Middle frontal gyrus (tissue), 1 donor: ENCODE measurements at regions not wholly inside any gene's neighbourhood (a gene's known extent, or its start where the extent isn't known, plus 50 kb on each side); places are given as distances from the start of the nearest gene placed in this dataset.
"Not testable (repeated sequence)": the region's sequence is repeated elsewhere in the genome, so short reads cannot be mapped to it uniquely, and the experiment has no call there.

Source experiments
- DNase-seq: peaks from one replicate; pipeline ENCODE4 v3.0.0-alpha.2; 2015; ENCODE audit warnings: low spot score; ENCODE audit errors: extremely low spot score

DNA sequence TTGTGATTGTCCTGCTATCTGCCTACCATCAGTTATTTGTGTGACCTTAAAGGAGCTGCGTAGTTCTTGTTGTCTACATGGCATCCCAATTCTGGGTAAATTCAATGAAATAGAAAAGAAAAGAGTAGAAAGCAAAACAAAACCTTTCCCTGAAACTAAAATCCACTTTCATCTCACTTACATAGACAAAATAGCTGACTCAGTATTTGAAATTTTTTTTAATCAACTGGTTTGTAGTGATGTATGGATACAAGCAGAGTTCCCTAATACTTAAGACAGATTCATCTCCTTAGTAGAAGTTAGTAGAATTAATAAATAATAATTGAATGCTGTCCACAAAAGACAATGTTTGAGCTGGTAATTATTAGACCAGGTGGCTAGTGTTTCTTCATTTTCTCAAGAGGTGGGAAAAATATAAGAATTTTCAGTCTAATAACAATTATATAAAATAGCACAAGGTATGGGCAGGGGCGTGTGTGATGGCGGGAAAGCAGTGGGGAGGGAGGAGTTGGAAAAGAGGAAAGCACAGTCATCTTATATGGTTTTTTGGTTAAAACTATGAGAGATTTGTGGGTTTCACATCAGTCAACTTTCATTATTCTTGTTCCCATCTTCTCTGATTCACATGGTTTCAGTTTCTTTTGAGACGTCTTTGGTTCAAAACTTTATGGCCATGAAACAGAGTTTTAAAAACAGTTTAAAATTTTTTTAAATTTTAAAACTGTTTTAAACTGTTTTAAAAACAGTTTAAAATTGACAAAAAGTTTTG is 275.2 kb downstream of the SPRY1 start:
- DNase-seq = no peak

DNA sequence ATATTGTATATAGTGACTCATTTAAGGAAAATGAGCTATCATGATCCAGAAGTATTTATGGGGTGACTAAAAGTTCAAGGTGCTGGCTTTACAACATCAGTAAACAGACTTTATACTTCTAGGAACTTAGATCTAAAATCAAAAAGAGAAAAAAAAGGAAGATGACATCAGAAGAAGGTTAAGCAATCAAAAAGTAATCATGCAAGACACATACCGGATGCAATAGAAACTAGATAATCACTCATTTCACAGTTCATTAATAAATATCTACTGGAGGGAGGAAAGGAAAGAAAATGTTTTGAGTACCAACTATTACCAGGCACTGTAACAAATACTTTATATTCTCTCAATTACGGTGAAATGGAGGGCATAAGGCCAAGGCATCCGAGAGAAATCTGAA is 276.4 kb downstream of the SPRY1 start:
- no peak for DNase-seq

DNA sequence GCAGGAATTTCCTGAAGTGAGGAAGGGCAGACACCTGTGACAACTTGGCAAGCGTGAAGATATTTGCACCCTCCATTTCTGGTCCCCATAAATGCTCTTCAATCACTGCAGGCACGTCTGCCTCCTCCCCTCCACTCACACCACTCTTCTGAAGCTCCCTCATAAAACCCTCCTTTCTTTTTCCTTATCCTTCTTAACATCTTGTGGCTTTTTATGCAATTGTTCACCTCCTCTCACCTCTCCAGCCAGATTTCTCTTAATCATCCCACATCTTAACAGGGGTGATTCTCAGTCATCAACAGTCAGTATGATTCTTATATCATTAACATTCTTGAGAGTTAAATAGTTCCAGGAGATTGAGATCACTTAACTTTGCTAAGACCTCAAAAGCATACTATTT is 277.4 kb downstream of the SPRY1 start:
- DNase-seq = no peak

DNA sequence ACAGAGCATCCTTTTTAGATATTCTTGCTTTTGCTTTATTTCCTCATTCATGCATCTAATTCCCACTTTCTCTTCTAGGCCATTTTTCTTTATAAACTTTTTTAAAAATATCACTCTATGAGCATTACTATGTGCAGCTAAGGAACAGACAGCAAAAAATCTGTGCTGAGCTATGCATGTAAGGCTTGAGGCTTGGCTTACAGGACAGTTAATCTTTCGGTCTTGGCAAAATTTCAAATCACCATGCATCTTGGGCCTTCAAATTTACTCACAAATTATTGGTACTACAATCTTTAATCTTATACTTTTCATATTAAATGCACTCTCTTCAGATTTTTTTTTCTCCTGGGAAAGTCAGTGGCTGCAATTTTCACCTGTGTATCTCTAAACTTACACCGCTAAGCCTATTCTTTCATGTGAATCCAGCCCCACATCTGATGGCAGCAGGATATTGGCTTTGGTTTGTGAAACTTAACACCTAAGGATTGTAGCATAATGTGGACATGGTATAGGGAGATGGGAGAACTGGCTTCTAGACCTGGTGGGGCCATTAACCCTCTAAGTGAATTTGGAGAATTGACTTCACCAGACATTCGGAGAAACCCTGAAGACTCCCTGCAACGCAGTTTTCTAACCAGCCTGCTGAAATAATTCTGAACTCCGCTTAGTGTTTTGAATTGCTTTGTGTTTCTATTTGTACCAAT is 278.3 kb downstream of the SPRY1 start:
- DNase-seq = no peak

DNA sequence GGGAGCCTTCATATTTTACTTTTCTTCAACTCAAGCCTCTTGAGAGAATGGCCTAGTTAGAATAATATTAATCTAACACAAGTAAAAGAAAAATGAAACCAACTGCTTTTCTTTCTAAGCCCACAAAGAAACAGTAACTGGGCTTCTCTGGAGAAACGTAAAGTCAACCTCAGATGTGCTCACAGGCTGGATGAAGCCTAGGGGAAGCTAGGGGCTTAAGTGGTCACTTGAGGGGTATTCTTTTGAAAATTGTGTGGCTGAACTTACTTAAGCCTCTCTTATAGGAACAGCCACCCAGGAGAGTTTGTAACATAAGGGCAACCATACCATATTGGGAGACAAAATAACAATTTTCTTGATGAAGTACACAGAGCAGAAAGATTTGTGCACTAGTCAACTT is 279.0 kb downstream of the SPRY1 start:
- no peak for DNase-seq

DNA sequence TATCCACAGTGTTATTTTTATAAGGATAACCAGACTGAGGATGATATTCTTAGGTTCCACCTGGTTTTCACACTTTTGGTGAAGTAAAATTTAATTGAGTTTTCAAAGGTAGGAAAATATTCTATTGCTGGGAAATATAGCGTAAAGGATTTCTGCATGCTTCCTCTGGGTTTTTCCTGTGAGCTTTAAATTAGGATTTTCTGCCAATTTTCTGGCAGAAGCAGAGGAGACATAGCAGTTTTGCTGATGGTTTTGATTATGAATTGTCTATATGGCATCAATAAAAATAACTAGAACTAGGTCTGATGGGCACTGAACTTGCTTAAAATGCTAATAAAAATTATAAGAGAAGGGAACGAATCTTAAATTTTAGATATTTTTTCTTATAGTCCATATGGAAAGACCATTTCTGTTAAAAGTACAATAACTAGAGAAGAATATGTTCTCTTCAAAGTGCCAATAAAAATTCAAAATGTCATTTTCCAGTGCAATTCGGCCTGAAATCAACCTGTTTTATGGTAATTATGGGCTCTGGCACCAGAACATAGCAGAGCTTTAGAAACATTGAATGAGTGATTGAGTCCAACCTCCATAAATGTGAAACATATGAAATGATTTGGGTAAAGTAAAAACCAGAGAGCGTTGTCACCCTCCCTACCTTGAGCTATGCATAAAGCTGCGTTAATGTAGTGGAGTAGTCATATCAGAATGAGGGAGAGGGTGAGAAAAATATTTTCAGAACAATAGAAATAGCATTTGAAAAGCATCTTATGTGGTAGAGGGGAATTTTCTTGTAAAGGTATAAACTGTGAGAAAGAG is 279.7 kb downstream of the SPRY1 start:
- DNase-seq = no peak

DNA sequence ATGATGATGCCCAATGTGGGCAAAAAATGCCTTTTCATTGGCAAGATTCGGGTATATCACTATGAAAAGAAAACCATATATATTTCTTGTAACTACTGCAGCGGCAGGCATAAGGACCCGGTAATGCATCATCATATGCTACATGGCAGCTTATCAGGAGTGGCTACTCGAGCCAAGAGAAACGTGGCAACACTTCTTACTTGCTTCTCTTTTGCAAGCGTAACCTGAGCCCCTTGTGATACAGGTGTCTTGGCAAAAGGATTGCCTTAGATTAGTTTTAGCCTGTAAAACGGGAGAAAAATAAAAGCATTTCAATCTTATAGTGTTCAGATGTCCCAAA is 280.3 kb downstream of the SPRY1 start:
- no peak for DNase-seq

DNA sequence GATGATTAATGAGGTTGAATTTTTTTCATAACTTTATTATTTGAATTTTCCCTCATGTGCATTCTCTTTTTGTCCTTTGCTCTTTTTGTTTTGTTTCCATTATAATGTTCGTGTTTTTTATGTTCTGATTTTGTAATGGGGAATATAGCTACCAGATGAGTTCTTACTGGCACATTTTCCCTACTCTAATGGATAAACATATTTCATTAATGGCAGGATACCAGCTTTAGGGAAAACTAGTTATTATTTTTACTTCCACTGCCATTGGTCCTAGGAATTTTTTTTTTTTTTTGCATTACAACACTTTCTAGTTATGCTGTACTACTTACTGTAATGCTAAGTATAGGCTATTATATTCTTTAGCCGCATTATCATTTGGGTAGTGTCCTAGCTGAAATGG is 286.3 kb downstream of the SPRY1 start:
- no peak for DNase-seq

DNA sequence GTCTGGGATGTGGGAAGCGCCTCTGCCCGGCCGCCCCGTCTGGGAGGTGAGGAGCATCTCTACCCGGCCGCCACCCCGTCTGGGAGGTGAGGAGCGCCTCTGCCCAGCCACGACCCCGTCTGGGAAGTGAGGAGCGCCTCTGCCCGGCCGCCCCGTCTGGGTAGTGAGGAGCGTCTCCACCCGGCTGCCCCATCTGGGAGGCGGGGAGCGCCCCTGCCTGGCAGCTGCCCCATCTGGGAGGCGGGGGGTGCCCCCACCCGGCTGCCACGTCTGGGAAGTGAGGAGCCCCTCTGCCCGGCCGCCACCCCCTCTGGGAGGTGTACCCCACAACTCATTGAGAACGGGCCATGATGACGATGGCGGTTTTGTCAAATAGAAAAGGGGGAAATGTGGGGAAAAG is 288.3 kb downstream of the SPRY1 start:
- not testable (repeated sequence) for DNase-seq

DNA sequence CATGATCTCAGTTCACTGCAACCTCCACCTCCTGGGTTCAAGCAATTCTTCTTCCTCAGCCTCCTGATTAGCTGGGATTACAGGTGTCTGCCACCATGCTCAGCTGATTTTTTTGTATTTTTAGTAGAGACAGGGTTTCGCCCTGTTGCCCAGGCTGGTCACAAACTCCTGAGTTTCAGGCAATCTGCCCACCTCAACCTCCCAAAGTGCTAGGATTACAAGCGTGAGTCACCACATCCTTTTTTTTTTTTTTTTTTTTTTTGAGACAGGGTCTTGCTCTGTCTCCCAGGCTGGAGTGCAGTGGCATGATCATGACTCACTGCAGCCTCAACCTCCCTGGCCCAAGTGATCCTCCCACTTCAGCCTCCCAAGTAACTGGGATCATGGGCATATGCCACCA is 298.9 kb downstream of the SPRY1 start:
- not testable (repeated sequence) for DNase-seq

DNA sequence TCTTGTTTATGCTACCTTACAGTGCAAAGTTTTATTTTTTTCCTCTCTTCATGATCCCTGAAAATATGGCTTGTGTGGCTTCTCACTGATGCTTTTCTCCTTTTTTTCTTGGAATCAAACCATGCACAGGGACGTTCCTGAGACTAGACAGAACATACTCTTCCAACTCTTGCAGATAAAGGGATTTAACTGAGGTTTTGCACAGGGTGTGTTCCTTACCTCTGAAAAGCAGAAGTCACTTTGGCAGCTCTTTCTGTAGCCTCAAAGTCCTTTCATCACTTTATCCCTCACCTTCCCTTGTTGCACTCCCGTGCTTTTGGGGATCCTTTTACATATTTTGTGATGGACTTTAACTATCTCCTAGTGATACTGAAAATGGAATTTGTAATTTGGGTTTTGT is 300.1 kb downstream of the SPRY1 start:
- no peak for DNase-seq

DNA sequence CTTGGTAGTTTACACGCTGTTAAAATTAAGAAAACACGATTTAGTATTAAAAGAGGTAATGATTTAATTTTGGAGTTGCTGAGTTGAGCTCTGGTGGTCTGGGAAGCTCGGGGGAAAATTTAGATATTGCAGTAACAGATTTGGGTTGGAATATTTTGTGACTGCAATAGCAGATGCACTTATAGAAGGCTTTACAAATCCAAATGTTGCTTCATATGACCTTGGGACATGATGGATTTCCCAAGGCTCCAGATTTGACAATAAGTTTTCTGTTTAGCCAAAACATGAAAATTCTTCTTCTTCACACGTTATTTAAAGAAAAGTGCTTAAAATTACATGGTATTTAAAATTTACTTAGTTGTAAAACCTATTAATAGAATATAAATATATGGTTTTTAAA is 302.0 kb downstream of the SPRY1 start:
- no peak for DNase-seq

DNA sequence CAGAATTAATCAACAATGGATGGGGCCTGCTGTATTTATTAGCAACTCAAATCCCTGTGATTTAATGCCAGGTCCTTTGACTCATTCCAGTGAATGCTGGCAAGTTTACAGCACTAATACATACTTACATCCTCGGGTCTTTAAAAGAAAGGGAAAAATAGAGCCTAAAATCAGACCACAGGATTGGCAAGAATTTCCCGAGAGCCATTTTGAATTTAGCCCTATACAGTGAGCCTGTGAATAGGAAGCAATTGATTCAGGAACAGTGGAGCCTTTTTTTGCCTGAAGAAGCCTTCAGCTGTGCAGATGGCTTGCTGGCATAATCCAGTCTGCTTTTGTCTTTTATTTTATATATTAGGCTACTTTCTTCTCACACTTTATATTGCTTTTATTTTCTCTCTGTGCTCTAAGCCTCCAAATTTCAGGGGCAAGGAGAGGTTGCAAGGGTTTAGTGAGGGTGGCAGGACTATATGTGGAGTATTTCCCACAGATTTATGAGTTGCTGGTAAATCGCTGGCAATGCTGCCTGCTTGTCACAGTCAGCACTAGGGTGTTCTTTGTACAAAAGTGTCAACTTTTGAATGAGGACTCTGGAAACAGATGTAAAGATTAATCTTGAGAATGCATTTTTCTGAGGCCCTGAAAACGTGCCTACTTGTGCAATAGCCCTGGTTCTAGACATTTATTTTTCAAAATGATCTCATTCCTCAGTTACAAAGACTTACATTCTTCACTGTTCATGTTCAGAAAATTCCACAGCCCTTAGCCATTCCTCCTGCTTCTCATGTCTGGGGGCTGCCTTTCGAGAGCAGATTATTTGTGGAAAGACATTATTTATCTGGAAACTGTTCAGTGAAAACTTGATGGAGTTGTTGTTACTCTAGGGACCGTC is 303.5 kb downstream of the SPRY1 start:
- DNase-seq = no peak

DNA sequence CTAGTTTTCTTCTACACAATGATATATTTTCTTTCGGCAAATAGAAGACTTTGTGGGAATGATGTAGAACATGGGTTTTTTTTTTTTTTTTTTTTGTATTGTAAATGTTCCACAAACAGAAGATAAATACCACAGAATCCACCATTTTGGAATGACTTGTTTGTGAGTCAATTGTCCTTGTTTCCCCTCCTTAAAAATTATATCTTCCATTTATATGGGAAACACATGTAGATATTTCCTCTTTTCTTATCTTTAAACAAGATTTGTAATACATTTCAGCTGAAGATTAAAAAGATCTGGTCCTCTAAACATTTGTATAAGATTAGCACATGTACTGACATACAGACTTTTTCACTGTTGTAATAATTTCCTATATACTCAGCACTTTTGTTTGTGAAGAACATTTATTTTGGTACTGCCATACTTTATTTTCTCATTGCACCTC is 304.6 kb downstream of the SPRY1 start:
- DNase-seq = no peak

DNA sequence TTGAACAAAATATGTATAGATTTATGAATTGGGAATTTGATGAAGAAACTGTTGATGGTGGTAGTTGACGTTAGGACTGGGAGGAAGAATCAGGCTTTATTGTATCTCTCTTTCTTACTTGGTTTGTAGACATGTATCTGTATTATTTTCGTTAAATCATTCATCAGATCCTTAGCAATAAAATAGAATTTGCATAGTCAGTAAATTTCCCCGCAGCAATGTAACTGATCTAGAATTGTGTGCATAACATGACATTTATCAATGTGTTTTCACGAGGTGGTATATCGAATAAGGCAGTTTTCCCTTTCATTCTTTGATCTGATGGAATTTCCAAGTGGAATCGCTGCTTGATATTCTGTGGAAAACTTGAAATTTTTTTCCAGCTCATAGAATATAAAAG is 308.8 kb downstream of the SPRY1 start:
- no peak for DNase-seq

DNA sequence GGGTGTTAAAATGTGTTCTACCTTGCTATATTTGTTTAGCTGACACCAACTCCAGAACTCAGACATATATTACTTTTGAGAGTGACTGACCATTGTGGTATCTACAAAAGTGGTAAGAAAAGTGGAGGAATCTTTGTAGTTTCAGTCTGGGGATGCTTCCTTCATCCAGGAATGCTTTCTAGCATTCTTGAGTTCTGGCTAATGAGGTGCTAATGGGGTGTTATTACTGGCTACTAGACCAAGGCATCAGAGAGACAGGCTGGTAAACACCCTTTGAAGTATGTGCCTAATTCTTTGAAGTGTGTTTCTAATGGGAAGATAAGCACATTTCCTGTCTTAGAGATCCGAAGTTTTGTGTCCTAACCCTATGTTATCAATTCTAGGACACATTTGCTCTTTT is 310.4 kb downstream of the SPRY1 start:
- DNase-seq = no peak

DNA sequence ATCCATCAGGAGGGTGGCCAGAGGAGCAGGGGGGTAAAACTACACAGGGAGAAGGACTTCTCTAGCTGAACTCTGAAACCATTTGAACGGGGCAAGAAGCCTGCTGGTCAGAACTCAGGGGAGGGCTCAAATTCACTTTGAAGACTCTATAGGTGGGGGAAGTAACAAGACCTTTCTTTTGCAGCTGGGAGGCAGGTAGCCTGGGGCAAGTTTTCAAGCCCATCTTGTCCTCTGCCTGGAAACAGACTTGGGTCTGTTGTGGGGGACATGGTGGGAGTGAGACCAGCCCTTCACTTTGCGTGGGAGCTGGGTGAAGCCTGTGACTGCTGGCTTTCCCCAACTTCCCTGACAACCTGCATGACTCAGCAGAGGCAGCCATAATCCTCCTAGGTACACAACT is 312.3 kb downstream of the SPRY1 start:
- no peak for DNase-seq

DNA sequence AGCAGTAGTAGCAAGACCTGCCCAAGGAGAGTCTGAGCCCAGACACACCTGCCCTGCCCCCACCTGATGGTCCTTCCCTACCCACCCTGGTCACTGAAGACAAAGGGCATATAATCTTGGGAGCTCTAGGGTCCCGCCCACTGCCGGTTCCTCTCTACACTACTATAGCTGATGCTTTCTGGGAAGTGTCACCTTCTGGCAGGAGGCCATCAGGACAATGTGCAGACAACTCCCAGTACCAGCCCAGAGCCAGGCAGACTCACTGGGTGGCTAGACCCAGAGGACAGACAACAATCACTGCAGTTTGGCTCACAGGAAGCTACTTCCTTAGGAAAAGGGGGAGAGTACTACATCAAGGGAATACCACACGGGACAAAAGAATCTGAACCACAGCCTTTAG is 312.7 kb downstream of the SPRY1 start:
- DNase-seq = no peak

DNA sequence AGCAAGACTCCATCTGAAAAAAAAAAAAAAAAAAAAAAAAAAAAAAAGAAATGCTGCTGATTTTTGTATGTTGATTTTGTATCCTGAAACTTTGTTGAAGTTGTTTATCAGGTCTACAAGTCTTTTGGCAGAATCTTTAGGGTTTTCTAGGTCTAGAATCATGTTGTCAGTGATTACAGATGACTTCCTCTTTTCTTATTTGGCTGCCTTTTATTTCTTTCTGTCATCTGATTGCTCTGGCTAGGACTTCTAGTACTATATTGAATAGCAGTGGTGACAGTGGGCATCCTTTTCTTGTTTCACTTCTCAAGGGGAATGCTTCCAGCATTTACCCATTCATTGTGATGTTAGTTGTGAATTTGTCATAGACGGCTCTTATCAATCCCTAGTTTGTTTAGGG is 334.4 kb downstream of the SPRY1 start:
- no peak for DNase-seq

DNA sequence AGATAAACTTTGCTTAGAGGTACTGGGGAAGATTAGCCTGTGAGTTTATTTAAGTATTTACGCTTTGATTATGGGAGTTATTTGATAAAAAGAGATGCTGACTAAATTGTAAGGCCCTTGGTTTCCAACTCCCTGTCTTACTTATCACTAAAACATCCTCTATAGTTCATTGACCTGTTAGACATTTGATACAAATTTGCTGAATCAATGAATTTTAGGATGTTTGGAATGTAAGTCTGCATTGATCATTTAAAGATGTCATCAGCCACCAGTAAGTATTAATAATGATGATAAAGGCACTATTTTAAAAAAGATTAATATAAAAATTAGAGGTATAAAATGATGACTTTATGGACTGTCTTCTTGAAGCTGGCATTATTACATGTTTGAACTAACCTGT is 340.6 kb downstream of the SPRY1 start:
- DNase-seq = no peak

DNA sequence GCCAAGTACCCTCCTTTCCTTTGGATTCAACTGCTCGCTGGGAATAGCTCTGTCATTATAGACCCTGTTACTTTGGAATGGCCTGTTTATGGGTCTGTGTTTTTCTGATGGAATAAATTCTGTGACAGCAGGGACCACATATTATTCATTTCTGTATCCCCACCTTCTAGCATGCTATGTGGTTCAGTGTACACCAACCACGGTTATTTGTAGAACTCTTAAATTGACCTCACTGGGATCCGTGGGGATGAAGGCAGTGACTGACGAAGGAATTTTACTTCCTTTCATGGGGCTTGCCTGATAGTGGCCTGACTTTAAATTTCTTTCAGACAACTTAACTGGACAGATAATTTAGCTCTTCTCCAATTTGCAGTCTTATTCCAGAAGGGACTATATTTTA is 343.2 kb downstream of the SPRY1 start:
- no peak for DNase-seq
